Thoracic aorta (tissue), 2 donors: ENCODE measurements at regions not wholly inside any gene's neighbourhood (a gene's known extent, or its start where the extent isn't known, plus 50 kb on each side); places are given as distances from the start of the nearest gene placed in this dataset.

Source experiments
- ATAC-seq: fragments of 150-250 bp; one replicate; pipeline ENCODE4 v1.8.0; 2017; ENCODE audit warnings: low read depth; ENCODE audit not compliant: insufficient number of reproducible peaks, low FRiP score
- DNase-seq: peaks from one replicate; pipeline ENCODE4 v3.0.0-alpha.2; 2020; ENCODE audit warnings: low spot score
- H3K27ac ChIP-seq, 2 donors: fragments of 200-600 bp; sonication (generic); 1 replicate in 1 of 2; 2 replicates in 1 of 2; pipeline ENCODE4 v1.5.1; 2016; ENCODE audit warnings: mild to moderate bottlenecking in 2 of 2, moderate library complexity in 2 of 2
- H3K27me3 ChIP-seq: fragments of 200-600 bp; sonication (generic); replicated peaks from 2 replicates; pipeline ENCODE4 v1.6.0; 2016; ENCODE audit warnings: mild to moderate bottlenecking; ENCODE audit not compliant: insufficient read depth
- H3K36me3 ChIP-seq: fragments of 200-600 bp; sonication (generic); one replicate; pipeline ENCODE4 v1.5.1; 2016
- H3K4me1 ChIP-seq, 2 donors: fragments of 200-600 bp; sonication (generic); 1 replicate in 1 of 2; 2 replicates in 1 of 2; pipeline versions ENCODE4 v1.5.1 to v1.6.0; 2016; ENCODE audit warnings: low read depth in 2 of 2, mild to moderate bottlenecking in 1 of 2; ENCODE audit not compliant: control insufficient read depth in 1 of 2
- H3K4me3 ChIP-seq: fragments of 200-600 bp; sonication (generic); 2 replicates; pipeline ENCODE4 v1.5.1; 2016; ENCODE audit warnings: mild to moderate bottlenecking
- H3K9me3 ChIP-seq: fragments of 200-600 bp; sonication (generic); 2 replicates; pipeline ENCODE4 v1.5.1; 2016
- TF ChIP-seq, protein P1 (sequence below): fragments of 200-600 bp; sonication (generic); IDR thresholded peaks from one replicate; pipeline ENCODE4 v1.5.1; 2019; ENCODE audit warnings: antibody characterized with exemption

DNA sequence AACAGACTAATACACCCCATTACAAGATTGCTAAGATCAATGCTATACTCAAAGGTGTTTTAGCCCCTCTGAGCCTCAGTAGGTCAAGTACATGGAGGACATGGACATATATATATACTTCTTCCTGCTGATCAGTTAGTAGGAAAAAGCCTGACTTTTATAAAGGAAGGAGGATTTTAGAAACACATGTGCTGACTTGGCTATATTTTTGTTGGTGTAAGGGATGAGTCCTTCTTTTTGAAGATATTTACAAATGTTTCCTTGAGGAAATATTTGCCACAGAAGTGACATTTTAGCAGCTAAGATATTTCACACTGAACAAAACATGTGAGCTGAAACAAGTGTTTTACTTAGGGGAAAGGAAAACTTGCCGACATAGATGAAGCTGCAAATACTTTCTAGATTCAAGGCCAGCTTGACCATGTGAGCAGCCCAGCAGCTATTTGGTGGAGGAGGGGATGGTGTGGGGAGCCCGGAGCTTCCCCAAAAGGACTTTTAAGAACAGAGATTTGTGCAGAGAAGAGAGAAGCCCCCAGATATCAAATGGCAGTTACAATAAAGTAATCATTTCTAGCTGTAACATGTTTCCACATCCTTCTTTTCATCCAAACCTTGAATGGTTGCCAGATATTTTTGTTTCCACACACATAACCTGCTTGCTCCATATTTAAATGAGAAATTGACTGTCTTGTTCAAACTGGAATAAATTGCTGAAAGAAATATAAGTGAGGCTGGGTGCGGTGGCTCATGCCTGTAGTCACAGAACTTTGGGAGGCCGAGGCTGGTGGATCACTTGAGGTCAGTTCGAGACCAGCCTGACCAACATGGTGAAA lies 111.7 kb upstream of the NR2F2 start:
- no peak overlapping the region for H3K27ac ChIP-seq
- DNase-seq, result no peak
- no peak for ATAC-seq

DNA sequence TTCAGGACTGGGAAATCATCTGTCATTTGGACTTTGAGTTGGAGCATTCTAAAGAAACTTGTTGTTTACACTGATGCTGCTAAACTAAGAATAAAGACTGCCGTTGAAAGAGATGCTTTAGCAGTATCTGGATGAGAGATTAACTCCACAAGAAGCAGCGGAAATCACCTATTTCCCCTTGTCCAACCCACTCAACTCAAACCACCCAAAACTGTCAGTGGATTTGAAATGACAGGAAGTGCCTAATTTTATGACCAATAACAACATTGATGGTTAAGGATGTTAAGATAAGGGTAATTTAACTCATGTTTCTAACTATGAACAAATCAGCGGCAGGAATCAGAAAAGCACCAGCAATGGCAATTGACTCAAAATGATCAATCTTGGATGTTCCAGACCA lies 110.8 kb upstream of the NR2F2 start:
- Histone ChIP-seq H3K4me3 (no peak overlapping the region), H3K4me1 (no peaks in the 10 kb centered on the region), H3K36me3 (no peaks in the 10 kb centered on the region), H3K9me3 (no peaks in the 10 kb centered on the region), H3K27ac (no peak overlapping the region), H3K27me3 (no peaks in the 10 kb centered on the region)
- TF ChIP-seq, protein P1, sequence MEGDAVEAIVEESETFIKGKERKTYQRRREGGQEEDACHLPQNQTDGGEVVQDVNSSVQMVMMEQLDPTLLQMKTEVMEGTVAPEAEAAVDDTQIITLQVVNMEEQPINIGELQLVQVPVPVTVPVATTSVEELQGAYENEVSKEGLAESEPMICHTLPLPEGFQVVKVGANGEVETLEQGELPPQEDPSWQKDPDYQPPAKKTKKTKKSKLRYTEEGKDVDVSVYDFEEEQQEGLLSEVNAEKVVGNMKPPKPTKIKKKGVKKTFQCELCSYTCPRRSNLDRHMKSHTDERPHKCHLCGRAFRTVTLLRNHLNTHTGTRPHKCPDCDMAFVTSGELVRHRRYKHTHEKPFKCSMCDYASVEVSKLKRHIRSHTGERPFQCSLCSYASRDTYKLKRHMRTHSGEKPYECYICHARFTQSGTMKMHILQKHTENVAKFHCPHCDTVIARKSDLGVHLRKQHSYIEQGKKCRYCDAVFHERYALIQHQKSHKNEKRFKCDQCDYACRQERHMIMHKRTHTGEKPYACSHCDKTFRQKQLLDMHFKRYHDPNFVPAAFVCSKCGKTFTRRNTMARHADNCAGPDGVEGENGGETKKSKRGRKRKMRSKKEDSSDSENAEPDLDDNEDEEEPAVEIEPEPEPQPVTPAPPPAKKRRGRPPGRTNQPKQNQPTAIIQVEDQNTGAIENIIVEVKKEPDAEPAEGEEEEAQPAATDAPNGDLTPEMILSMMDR, result no peak
- no peak for ATAC-seq
- no peak for DNase-seq

More for the DNA sequence above, 111.7 kb upstream of the NR2F2 start:
- Histone ChIP-seq H3K9me3 (no peaks in the 10 kb centered on the region), H3K4me1 (no peaks in the 10 kb centered on the region), H3K27me3 (no peaks in the 10 kb centered on the region), H3K4me3 (no peak overlapping the region), H3K36me3 (no peaks in the 10 kb centered on the region)
- TF ChIP-seq, protein P1, result no peak

DNA sequence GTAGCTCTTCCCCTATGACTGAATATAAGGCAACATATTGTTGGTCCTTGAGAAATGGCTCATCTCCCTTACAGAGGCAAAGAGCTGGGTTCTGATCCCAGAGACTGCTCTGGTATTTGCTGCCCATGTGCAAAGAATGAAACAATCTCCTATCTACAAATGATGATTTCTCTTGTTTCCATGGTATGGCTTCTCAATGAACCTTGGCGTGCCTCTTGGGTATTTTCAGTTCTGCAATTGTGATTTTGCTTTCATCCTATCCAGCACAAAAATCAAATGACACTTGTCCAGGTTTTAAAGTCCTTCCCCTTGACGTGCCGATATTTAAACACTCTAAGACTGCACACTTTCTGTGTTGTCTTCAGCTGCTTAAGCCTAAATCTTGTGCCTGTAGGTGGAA lies 109.8 kb upstream of the NR2F2 start:
- Histone ChIP-seq H3K4me1 (no peaks in the 10 kb centered on the region), H3K9me3 (no peaks in the 10 kb centered on the region), H3K27ac (no peak overlapping the region), H3K36me3 (no peaks in the 10 kb centered on the region), H3K27me3 (no peaks in the 10 kb centered on the region), H3K4me3 (no peak overlapping the region)
- ATAC-seq, result no peak
- DNase-seq, result no peak
- TF ChIP-seq, protein P1, result no peak

DNA sequence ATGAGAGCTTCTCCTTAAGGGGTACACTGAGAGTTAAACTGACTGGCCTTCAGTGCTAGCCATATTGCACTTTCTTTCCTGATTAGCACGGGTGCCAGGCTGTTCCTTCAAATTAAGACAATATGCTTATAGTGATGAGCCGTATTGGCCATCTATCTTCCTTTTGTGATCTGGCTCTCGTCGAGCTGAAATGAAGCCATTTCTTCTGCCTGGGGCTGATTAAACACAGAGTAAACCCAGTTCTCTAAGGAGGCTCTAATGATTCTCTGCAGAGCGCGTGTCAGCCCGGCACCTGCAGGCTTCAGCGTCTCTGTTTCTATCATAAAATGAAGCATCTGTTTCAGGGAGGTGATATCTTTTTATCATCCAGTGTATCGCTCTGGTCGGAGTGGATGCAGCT lies 107.5 kb upstream of the NR2F2 start:
- TF ChIP-seq, protein P1, result no peak
- H3K27ac ChIP-seq, result no peak overlapping the region
- no peaks in the 10 kb centered on the region for H3K36me3 ChIP-seq
- no peaks in the 10 kb centered on the region for H3K9me3 ChIP-seq
- H3K27me3 ChIP-seq, result no peaks in the 10 kb centered on the region
- no peaks in the 10 kb centered on the region for H3K4me1 ChIP-seq
- ATAC-seq (no peak), DNase-seq (no peak)
- H3K4me3 ChIP-seq, result no peak overlapping the region

DNA sequence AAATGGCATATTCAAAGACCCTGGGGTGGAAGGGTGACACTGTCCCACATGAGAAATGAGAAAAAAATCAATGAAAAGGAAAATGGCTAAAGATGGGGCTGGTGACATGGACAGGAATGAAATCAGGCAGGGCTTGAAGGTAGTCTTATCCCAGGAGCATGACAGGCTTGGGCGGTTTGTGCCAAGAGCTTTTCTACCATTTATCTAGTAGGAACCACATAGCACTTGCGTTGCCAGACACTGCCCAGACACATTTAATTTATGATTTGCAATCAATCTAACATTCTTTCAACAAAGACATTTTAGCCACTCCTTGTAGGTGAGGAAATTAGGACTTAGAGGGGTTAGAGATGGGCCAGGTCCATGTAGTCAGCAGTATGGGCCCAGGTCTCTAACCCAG lies 106.6 kb upstream of the NR2F2 start:
- Histone ChIP-seq H3K36me3 (no peaks in the 10 kb centered on the region), H3K27me3 (no peaks in the 10 kb centered on the region), H3K9me3 (no peaks in the 10 kb centered on the region), H3K27ac (no peak overlapping the region), H3K4me3 (no peak overlapping the region), H3K4me1 (no peaks in the 10 kb centered on the region)
- TF ChIP-seq, protein P1, result no peak
- DNase-seq (no peak), ATAC-seq (no peak)
